Effector memory CD8-positive, alpha-beta T cell (primary cell): ENCODE measurements at regions not wholly inside any gene's neighbourhood (a gene's known extent, or its start where the extent isn't known, plus 50 kb on each side); places are given as distances from the start of the nearest gene placed in this dataset.

Experiments
- ATAC-seq: fragments of 150-1000 bp; cut with Tn5 transposase; replicated peaks from 2 replicates; pipeline ENCODE4 v1.10.0; 2021; ENCODE audit warnings: mild to moderate bottlenecking, moderate library complexity
- DNase-seq, 3 experiments: peaks; one replicate each; pipeline ENCODE4 v3.0.0; 2021
- H3K27ac Mint-ChIP-seq, 2 donors: one replicate each; pipeline ENCODE4 v1.8.0; 2022; ENCODE audit warnings: mild to moderate bottlenecking in 2 of 2, mixed read lengths in 2 of 2, moderate library complexity in 2 of 2
- H3K27me3 Mint-ChIP-seq, 2 donors: one replicate each; pipeline ENCODE4 v1.8.0; 2022; ENCODE audit warnings: mixed read lengths in 2 of 2
- H3K36me3 Mint-ChIP-seq: one replicate; pipeline ENCODE4 v1.8.0; 2022; ENCODE audit warnings: mild to moderate bottlenecking, moderate library complexity, mixed read lengths; ENCODE audit not compliant: insufficient read depth
- H3K4me1 Mint-ChIP-seq, 2 donors: one replicate each; pipeline ENCODE4 v1.8.0; 2022; ENCODE audit warnings: low read depth in 2 of 2, mixed read lengths in 2 of 2
- H3K4me3 Mint-ChIP-seq, 2 donors: one replicate each; pipeline ENCODE4 v1.8.0; 2022; ENCODE audit warnings: mild to moderate bottlenecking in 2 of 2, mixed read lengths in 2 of 2, moderate library complexity in 2 of 2
- H3K9me3 Mint-ChIP-seq, 2 donors: one replicate each; pipeline ENCODE4 v1.8.0; 2022; ENCODE audit warnings: mixed read lengths in 2 of 2

- no peaks in the 10 kb centered on the region for H3K9me3 Mint-ChIP-seq
- peaks cover 0 to 19% of the 10 kb centered on the region in 2 donors for H3K4me1 Mint-ChIP-seq
- DNase-seq (no peak), ATAC-seq (no peak)
- H3K36me3 Mint-ChIP-seq = no peaks in the 10 kb centered on the region
- no peak overlapping the region for H3K4me3 Mint-ChIP-seq
- no peaks in the 10 kb centered on the region for H3K27me3 Mint-ChIP-seq
- no peak overlapping the region for H3K27ac Mint-ChIP-seq
Observed at GRCh38 chr13:74922963-74923362, 559.0 kb downstream of the TBC1D4 start.

GRCh38 chr13:74921326-74921725 lies 560.6 kb downstream of the TBC1D4 start:
- Mint-ChIP-seq H3K36me3 (no peaks in the 10 kb centered on the region), H3K4me1 (peaks cover 0 to 19% of the 10 kb centered on the region in 2 donors), H3K27ac (no peak overlapping the region), H3K27me3 (no peaks in the 10 kb centered on the region), H3K4me3 (no peak overlapping the region), H3K9me3 (no peaks in the 10 kb centered on the region)
- DNase-seq (no peak), ATAC-seq (peak; percentile 10)

DNA sequence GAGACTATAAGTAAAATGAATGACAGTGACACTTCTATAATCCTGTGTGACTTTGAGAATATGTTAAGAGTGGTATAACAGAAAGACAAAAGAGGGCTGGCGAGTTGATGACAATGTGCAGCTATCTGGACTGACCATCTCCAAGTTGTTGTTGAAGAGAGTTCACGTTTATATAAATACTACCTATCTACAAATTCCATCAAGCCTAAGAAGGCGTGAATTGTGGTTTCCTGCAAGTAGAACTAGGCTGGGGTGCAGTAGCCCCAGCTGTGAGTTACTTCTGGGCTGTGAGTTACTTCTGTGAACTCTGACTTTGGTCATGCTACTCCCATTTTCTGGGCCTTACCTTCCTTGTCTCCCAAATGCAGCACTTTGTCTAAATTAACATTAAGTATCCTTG lies 561.0 kb downstream of the TBC1D4 start:
- H3K27ac Mint-ChIP-seq = no peak overlapping the region
- peaks cover 0 to 19% of the 10 kb centered on the region in 2 donors for H3K4me1 Mint-ChIP-seq
- no peaks in the 10 kb centered on the region for H3K36me3 Mint-ChIP-seq
- H3K4me3 Mint-ChIP-seq = no peak overlapping the region
- peak; percentile 77 for ATAC-seq
- no peaks in the 10 kb centered on the region for H3K27me3 Mint-ChIP-seq
- peak in 1 of 3 experiments; percentile 2 for DNase-seq
- H3K9me3 Mint-ChIP-seq = no peaks in the 10 kb centered on the region

GRCh38 chr13:74920361-74920760 lies 561.6 kb downstream of the TBC1D4 start:
- Mint-ChIP-seq H3K27ac (no peak overlapping the region), H3K4me1 (peaks cover 0 to 19% of the 10 kb centered on the region in 2 donors), H3K36me3 (no peaks in the 10 kb centered on the region), H3K9me3 (no peaks in the 10 kb centered on the region), H3K27me3 (no peaks in the 10 kb centered on the region), H3K4me3 (no peak overlapping the region)
- DNase-seq (no peak), ATAC-seq (no peak)

- no peak overlapping the region for H3K4me3 Mint-ChIP-seq
- ATAC-seq (no peak), DNase-seq (no peak)
- no peak overlapping the region for H3K27ac Mint-ChIP-seq
- H3K9me3 Mint-ChIP-seq = no peaks in the 10 kb centered on the region
- H3K27me3 Mint-ChIP-seq = no peaks in the 10 kb centered on the region
- peaks cover 0 to 19% of the 10 kb centered on the region in 2 donors for H3K4me1 Mint-ChIP-seq
- no peaks in the 10 kb centered on the region for H3K36me3 Mint-ChIP-seq
Observed at GRCh38 chr13:74919914-74920313, 562.1 kb downstream of the TBC1D4 start.

- no peaks in the 10 kb centered on the region for H3K36me3 Mint-ChIP-seq
- no peak overlapping the region for H3K4me3 Mint-ChIP-seq
- no peaks in the 10 kb centered on the region for H3K4me1 Mint-ChIP-seq
- no peak overlapping the region for H3K27ac Mint-ChIP-seq
- ATAC-seq (no peak), DNase-seq (no peak)
- H3K27me3 Mint-ChIP-seq = peaks cover 6 to 10% of the 10 kb centered on the region in 2 donors
- no peaks in the 10 kb centered on the region for H3K9me3 Mint-ChIP-seq
Observed at GRCh38 chr13:74912898-74913297, 569.1 kb downstream of the TBC1D4 start.

GRCh38 chr13:74910415-74910814 lies 571.6 kb downstream of the TBC1D4 start:
- Mint-ChIP-seq H3K27ac (no peak overlapping the region), H3K4me1 (no peaks in the 10 kb centered on the region), H3K9me3 (no peaks in the 10 kb centered on the region), H3K36me3 (no peaks in the 10 kb centered on the region), H3K27me3 (peaks cover 6 to 23% of the 10 kb centered on the region in 2 donors), H3K4me3 (no peak overlapping the region)
- ATAC-seq (no peak), DNase-seq (no peak)

DNA sequence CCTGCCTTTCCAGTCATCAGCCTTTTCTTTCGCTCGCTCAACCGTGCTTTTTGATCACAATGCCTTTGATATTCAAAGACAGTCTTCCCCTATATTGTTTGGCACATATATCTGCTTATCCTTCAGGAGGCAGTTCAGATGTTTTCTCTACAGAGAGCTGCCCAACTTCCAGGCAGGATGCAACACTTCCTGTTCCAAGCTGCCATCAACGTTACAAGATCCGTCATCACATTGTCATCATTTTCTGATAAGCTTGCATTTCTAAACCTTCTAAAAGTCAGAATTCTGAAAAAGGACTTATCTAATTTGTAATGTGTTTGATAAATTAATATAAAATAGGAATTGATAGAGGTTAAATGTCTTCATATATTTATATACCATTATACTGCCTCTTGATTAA lies 574.2 kb downstream of the TBC1D4 start:
- ATAC-seq (no peak), DNase-seq (no peak)
- no peak overlapping the region for H3K4me3 Mint-ChIP-seq
- no peaks in the 10 kb centered on the region for H3K36me3 Mint-ChIP-seq
- H3K9me3 Mint-ChIP-seq = no peaks in the 10 kb centered on the region
- H3K27me3 Mint-ChIP-seq = peaks cover 6 to 23% of the 10 kb centered on the region in 2 donors
- H3K4me1 Mint-ChIP-seq = no peaks in the 10 kb centered on the region
- no peak overlapping the region for H3K27ac Mint-ChIP-seq

DNA sequence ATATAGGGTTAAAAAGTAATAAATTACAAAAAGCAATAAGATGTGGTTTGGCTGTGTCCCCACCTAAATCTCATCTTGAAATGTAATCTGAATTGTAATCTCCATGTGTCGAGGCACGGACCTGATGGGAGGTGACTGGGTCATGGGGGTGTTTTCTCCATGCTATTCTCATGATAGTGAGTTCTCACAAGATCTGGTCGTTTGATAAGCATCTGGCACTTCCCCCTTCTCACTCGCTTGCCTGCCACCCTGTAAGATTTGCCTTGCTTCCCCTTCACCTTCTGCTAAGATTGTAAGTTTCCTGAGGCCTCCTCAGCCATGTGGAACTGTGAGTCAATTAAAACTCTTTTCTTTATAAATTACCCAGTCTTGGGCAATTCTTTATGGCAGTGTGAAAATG lies 577.4 kb downstream of the TBC1D4 start:
- Mint-ChIP-seq H3K9me3 (no peaks in the 10 kb centered on the region), H3K27me3 (peaks cover 3 to 13% of the 10 kb centered on the region in 2 donors)

GRCh38 chr13:74895042-74895796 lies 586.8 kb downstream of the TBC1D4 start:
- Mint-ChIP-seq H3K4me3 (no peak overlapping the region), H3K9me3 (no peaks in the 10 kb centered on the region), H3K27me3 (peaks cover 14 to 22% of the 10 kb centered on the region in 2 donors), H3K36me3 (no peaks in the 10 kb centered on the region), H3K27ac (no peak overlapping the region), H3K4me1 (no peaks in the 10 kb centered on the region)
- DNase-seq (no peak), ATAC-seq (no peak)

More for the DNA sequence above, 577.4 kb downstream of the TBC1D4 start:
- DNase-seq (no peak), ATAC-seq (no peak)
- no peaks in the 10 kb centered on the region for H3K36me3 Mint-ChIP-seq
- no peak overlapping the region for H3K4me3 Mint-ChIP-seq
- H3K27ac Mint-ChIP-seq = no peak overlapping the region
- no peaks in the 10 kb centered on the region for H3K4me1 Mint-ChIP-seq

GRCh38 chr13:74892096-74892495 lies 589.9 kb downstream of the TBC1D4 start:
- Mint-ChIP-seq H3K4me1 (no peaks in the 10 kb centered on the region), H3K4me3 (no peak overlapping the region), H3K27me3 (peaks cover 11 to 17% of the 10 kb centered on the region in 2 donors), H3K9me3 (no peaks in the 10 kb centered on the region), H3K27ac (no peak overlapping the region), H3K36me3 (no peaks in the 10 kb centered on the region)
- DNase-seq (no peak), ATAC-seq (no peak)

- Mint-ChIP-seq H3K27me3 (peaks cover 6 to 12% of the 10 kb centered on the region in 2 donors), H3K9me3 (no peaks in the 10 kb centered on the region), H3K4me1 (no peaks in the 10 kb centered on the region), H3K36me3 (no peaks in the 10 kb centered on the region), H3K4me3 (no peak overlapping the region), H3K27ac (no peak overlapping the region)
- ATAC-seq (no peak), DNase-seq (no peak)
Observed at GRCh38 chr13:74891610-74892009, 590.4 kb downstream of the TBC1D4 start.

DNA sequence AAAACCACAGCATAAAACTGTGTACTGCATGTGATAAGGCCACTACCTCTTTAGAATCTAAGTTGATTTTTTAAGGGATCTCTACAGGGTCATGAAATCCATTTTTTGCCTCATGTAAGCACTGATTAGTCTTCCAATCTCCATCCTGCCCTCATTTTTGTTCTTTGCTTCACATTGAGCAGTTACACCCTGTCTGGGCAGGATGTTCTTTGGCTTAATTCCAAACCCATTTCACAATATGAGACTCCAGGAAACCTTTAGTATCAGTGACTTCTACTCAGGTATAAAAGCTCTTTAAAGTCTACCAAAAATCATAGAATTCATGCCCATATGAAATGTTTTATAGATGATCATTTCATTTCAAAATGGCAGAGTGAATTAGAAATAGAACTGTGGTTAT lies 592.6 kb downstream of the TBC1D4 start:
- peaks cover 6 to 11% of the 10 kb centered on the region in 2 donors for H3K27me3 Mint-ChIP-seq
- DNase-seq = no peak

GRCh38 chr13:74886502-74886901 lies 595.5 kb downstream of the TBC1D4 start:
- ATAC-seq (no peak), DNase-seq (no peak)
- no peaks in the 10 kb centered on the region for H3K9me3 Mint-ChIP-seq
- no peak overlapping the region for H3K27ac Mint-ChIP-seq
- H3K27me3 Mint-ChIP-seq = no peaks in the 10 kb centered on the region
- no peaks in the 10 kb centered on the region for H3K36me3 Mint-ChIP-seq
- no peaks in the 10 kb centered on the region for H3K4me1 Mint-ChIP-seq
- no peak overlapping the region for H3K4me3 Mint-ChIP-seq

More for the DNA sequence above, 592.6 kb downstream of the TBC1D4 start:
- no peak for ATAC-seq
- Mint-ChIP-seq H3K9me3 (no peaks in the 10 kb centered on the region), H3K4me3 (no peak overlapping the region), H3K36me3 (no peaks in the 10 kb centered on the region), H3K4me1 (no peaks in the 10 kb centered on the region), H3K27ac (no peak overlapping the region)
